ENCODE measurements at regions not wholly inside any gene's neighbourhood (a gene's known extent, or its start where the extent isn't known, plus 50 kb on each side); places are given as distances from the start of the nearest gene placed in this dataset.
"Not testable (repeated sequence)": the region's sequence is repeated elsewhere in the genome, so short reads cannot be mapped to it uniquely, and the experiment has no call there.

GRCh38 chr6:26720663-26721218, 61.2 kb upstream of the ZNF322 start:
- DNase-seq (ENCODE audit: low read depth) = not testable (repeated sequence)

- not testable (repeated sequence) for DNase-seq (ENCODE audit: low read depth)
These were observed 70.6 kb upstream of the ZNF322 start for GRCh38 chr6:26730019-26730766.

GRCh38 chr6:26734776-26735472, 75.4 kb upstream of the ZNF322 start:
- DNase-seq (ENCODE audit: low read depth) = not testable (repeated sequence)

- DNase-seq (ENCODE audit: low read depth) = no peak
These were observed 80.3 kb upstream of the ZNF322 start for GRCh38 chr6:26739811-26740210.

GRCh38 chr6:26743157-26743821, 83.7 kb upstream of the ZNF322 start:
- no peak for DNase-seq (ENCODE audit: low read depth)

- no peak for DNase-seq (ENCODE audit: low read depth)
These were observed 84.6 kb upstream of the ZNF322 start for GRCh38 chr6:26743941-26744699.

- not testable (repeated sequence) for DNase-seq (ENCODE audit: low read depth)
These were observed 85.3 kb upstream of the ZNF322 start for GRCh38 chr6:26744837-26745282.

- DNase-seq (ENCODE audit: low read depth) = not testable (repeated sequence)
These were observed 86.4 kb upstream of the ZNF322 start for GRCh38 chr6:26745964-26746363.

GRCh38 chr6:26749126-26749758, 89.7 kb upstream of the ZNF322 start:
- DNase-seq (ENCODE audit: low read depth) = not testable (repeated sequence)

- not testable (repeated sequence) for DNase-seq (ENCODE audit: low read depth)
These were observed 90.2 kb upstream of the ZNF322 start for GRCh38 chr6:26749759-26750126.

GRCh38 chr6:26754212-26754611, 94.7 kb upstream of the ZNF322 start:
- DNase-seq (ENCODE audit: low read depth) = no peak

GRCh38 chr6:26754801-26755200, 95.3 kb upstream of the ZNF322 start:
- DNase-seq (ENCODE audit: low read depth) = not testable (repeated sequence)

GRCh38 chr6:26756067-26756805, 96.7 kb upstream of the ZNF322 start:
- not testable (repeated sequence) for DNase-seq (ENCODE audit: low read depth)

- not testable (repeated sequence) for DNase-seq (ENCODE audit: low read depth)
These were observed 106.8 kb upstream of the ZNF322 start for GRCh38 chr6:26766203-26766902.

GRCh38 chr6:26770941-26771666, 111.6 kb upstream of the ZNF322 start:
- not testable (repeated sequence) for DNase-seq (ENCODE audit: low read depth)

- DNase-seq (ENCODE audit: low read depth) = not testable (repeated sequence)
These were observed 113.9 kb upstream of the ZNF322 start for GRCh38 chr6:26773414-26773813.

- DNase-seq (ENCODE audit: low read depth) = not testable (repeated sequence)
These were observed 121.0 kb upstream of the ZNF322 start for GRCh38 chr6:26780563-26780962.

- DNase-seq (ENCODE audit: low read depth) = not testable (repeated sequence)
These were observed 136.1 kb upstream of the ZNF322 start for GRCh38 chr6:26795474-26796307.

Measured in CMK (cell line).